ENCODE measurements at regions not wholly inside any gene's neighbourhood (a gene's known extent, or its start where the extent isn't known, plus 50 kb on each side); places are given as distances from the start of the nearest gene placed in this dataset.

GRCh38 chr10:110416776-110417711 lies 80.7 kb upstream of the DUSP5 start:
- DNase-seq, result no peak

DNA sequence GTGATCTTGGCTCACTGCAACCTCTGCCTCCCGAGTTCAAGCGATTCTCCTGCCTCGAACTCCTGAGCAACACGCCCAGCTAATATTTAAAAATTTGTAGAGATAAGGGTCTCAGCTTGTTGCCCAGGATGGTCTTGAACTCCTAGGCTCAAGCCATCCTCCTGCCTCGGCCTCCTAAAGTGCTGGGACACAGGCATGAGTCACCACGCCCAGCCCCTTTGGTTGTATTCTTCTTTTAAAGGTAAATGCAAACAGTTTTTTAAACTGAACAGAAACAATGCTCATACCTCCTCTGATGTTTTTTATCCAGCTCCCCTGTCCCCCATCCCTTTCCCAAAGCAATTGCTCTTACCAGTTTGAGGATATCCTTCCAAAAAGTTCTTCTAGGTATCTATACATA lies 79.5 kb upstream of the DUSP5 start:
- DNase-seq, result no peak

DNA sequence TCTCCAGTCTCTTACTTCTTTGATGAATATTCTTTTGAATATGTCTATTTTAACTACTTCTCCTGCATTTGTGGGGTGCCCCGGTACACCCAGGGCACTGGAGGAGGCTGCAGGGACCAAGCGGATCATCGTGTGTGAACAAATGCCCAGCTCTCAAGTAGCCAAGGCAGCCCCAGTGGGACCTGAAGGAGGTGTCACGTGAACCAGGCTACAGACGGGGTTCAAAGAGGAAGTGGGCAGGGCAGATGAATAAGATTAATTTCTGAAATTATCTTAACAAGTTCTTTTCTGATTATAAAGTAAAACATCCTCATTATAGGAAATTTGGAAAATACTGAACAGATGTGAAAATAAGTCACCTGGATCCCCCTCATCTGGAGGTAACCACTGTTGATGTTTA lies 78.4 kb upstream of the DUSP5 start:
- DNase-seq, result no peak

DNA sequence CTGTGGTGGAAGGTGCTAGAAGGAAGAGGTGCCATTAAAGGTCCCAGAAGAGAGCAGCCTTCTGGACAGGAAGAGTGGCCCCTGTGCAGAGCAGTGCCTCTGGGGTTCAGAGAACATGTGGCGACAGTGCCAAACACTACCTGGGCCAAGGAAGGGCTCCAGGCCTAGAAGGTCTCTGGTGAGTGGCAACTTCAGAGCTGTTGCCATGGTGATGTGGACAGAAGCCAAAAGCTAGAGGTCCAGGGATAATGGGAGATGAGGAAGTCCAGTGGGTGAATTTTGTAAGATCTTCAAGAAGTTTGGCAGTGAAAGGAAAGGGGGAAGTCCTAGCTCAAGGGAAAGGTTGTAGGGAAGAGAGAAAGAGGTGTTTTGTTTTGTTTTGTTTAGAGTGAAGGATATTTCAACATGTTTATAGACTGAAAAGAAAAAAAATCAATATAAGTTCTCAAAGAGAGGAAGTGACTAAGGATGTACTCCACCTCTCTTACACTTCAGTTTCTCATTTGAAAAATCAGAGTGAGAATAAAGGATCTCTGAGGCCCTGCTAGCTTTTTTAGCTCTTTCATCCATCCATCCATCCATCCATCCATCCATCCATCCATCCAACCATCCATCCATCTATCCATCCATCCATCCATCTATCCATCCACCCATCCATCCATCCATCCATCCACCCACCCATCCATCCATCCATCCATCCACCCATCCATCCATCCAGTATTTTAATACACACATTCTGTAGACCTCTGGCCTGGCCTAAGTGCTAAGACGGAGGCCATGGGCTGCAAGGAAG lies 77.1 kb upstream of the DUSP5 start:
- DNase-seq, result no peak

DNA sequence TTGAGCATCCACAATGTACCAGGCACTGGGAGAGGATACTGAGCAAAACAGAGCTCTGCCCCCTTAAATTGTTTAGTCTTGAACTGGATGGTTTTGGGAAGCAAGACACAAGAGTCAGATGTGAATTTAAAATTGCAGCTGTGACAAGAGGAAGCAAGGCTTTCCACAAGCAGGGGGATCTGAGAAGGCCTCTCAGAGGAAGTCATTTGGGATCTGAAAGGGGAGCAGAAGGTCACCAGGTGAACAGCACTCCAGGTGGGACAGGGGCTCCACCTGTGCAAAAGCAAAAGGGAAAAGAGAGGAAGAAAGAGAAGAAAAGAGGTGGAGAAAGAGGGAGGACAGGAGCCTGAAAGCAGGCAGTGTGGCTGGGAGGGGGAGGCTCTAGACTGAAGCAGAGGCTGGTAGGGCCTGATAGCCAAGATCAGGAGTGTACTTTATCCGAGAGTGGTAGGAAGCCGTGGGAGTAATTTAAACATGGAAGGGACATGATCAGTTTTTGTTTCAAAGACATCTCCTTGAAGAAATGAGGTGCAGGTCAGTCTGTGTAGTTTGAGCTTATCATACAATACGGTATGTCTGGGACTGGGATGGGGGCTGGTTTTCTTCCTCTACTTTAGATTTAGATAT lies 76.1 kb upstream of the DUSP5 start:
- no peak for DNase-seq

GRCh38 chr10:110422548-110422947 lies 75.2 kb upstream of the DUSP5 start:
- no peak for DNase-seq

- DNase-seq, result no peak
These were observed 74.1 kb upstream of the DUSP5 start for GRCh38 chr10:110423650-110424049.

DNA sequence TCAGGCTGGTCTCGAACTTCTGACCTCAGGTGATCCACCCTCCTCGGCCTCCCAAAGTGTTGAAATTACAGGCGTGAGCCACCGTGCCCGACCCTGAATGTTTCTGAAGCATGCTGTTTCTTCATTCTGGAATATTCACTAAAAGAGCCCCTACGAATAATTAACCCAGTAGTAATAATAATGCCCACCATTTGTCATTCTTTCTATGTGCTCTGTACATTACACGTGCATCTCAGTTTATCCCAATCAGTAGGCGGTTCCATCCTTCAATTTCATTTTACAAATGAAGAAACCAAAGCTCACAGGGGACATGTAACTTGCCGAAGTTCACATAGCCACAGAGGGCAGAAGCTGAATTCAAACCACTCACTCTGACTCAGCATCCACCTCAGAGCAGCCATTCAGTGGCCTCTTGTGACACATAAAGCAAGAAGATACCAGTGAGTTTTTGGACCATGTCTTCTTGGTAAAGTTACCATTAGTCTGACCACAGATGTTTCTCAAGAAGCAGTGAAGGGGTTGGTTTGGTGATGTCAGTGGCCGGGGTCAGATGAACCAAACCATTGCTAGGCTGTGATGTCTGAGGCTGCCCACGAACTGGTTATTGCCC lies 71.9 kb upstream of the DUSP5 start:
- DNase-seq, result no peak

DNA sequence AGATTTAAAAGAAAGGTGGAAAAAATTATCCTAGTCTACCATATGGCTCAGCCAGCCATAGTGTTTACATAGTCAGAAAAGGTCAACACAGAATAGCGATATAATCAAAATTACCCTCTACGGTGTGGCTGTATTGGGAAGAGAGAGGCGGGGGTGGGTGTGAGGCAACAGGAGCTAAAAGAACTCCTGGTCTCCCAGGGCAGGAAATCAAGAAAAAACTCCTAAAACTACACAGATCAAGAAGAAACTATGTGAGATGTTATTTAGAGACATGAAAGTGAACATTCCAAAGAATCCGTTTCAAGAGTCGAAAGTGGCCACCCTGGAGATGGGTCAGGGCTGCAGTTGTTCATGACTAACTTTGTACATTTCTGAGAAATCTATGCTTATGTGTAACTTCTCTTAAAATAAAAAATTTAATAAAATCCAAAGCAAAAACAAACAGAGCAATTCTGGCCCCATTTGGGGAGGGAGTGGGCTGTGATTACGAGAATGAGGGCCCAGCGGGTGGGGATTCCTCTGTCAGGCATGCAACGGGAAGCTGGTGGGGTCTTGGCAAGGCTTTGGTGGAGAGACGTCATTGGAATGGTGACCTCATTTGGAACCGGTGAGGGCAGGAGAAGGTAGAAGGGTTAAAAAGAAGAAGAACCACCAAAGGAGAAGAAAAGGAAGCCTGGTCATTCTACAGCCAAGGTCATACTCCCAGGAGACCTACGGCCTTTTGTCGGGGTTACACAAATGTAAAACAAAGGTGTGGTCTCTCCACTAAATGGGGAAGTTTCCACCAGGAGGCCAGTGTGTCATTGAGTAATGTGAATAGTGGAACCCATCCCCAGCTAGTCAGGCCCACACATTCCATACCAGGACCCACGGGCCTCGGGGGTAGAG lies 71.2 kb upstream of the DUSP5 start:
- DNase-seq, result no peak

- DNase-seq, result no peak
These were observed 68.4 kb upstream of the DUSP5 start for GRCh38 chr10:110429301-110429700.

- no peak for DNase-seq
These were observed 67.1 kb upstream of the DUSP5 start for GRCh38 chr10:110430340-110431273.

GRCh38 chr10:110431659-110432058 lies 66.0 kb upstream of the DUSP5 start:
- no peak for DNase-seq

- DNase-seq, result no peak
These were observed 65.6 kb upstream of the DUSP5 start for GRCh38 chr10:110432084-110432483.

GRCh38 chr10:110432814-110433565 lies 64.7 kb upstream of the DUSP5 start:
- DNase-seq, result no peak

- no peak for DNase-seq
These were observed 64.0 kb upstream of the DUSP5 start for GRCh38 chr10:110433740-110434139.

- no peak for DNase-seq
These were observed 63.1 kb upstream of the DUSP5 start for GRCh38 chr10:110434489-110435096.

DNA sequence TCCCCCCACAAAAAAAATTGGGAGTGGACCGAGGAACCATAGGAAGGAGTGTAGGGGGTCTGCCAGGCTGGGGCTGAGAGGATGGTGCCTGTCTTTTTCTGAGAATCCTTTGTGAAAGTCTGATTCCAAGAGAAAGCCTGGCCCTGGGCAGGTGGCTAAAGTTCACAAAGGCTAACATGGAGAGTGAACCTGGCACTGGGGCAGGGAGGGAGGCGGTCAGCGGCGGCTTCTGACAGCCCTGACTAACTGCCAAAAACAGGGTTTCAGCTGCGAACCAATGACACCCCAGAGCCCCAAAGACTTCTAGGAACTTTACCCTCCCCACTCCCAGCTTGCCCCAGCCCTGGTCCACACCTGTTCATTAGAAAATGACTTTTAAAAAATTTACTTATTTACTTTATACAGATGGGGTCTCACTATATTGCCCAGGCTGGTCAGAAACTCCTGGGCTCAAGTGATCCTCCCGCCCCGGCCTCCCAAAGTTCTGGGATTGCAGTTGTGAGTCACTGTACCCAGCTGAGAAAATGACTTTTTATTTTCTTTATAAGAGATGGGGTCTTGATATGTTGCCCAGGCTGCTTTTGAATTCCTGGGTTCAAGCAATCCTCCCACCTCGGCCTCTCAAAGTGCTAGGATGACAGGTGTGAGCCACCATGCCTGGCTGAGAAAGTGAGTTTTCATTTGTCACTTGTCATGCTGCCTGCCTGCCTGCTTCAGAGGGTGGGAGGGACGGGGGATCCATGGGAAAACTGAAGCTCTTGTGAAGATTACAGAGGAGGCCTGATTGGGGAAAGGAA lies 61.0 kb upstream of the DUSP5 start:
- no peak for DNase-seq

- no peak for DNase-seq
These were observed 60.4 kb upstream of the DUSP5 start for GRCh38 chr10:110437351-110437605.

DNA sequence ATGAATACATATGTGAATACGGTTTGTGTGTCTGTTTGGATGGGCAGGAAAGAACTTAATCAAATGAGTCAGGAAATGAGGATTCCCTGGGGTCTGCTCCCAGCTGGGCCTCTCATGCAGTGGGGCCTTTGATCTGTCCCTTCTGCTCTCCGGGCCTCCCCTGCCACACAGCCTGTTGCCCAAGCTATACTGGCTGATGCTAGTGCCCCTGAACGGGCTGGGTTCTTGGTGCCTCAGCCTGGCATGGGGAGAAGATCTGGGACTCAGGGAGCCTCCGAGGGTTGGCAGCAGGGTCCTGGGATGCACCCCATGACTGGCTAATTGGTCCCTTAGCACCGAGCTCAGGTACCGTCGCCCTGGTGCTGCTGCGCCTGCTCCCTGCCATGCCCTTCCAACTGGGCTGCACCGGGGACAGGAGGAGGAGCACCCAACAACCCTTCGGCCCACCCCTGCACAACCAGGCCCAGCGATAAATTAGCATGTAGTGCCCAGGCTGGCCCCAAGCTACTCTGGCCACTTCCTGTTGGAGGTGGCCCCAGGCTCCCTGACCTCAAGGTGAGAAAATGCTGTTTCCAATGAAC lies 59.9 kb upstream of the DUSP5 start:
- DNase-seq, result no peak

Measured in NCI-H446 treated with DMSO at 0.1 percent for 48 hours (cell line).